Neuronal stem cell (in vitro differentiated cells): ENCODE measurements at regions not wholly inside any gene's neighbourhood (a gene's known extent, or its start where the extent isn't known, plus 50 kb on each side); places are given as distances from the start of the nearest gene placed in this dataset.

Experiments
- DNase-seq: peaks from one replicate; pipeline ENCODE4 v3.0.0-alpha.2; 2013; ENCODE audit warnings: low spot score
- H2AFZ ChIP-seq: one replicate; pipeline ENCODE4 v1.6.1; 2013; ENCODE audit warnings: mild to moderate bottlenecking, low read length, inconsistent platforms
- H2AK5ac ChIP-seq: 2 replicates; pipeline ENCODE4 v1.6.1; 2013; ENCODE audit warnings: low read depth, mild to moderate bottlenecking, inconsistent platforms, low read length, moderate library complexity, mixed read lengths
- H2BK120ac ChIP-seq: 2 replicates; pipeline ENCODE4 v1.6.1; 2013; ENCODE audit warnings: low read depth, mild to moderate bottlenecking, inconsistent platforms, low read length, moderate library complexity, mixed read lengths
- H2BK12ac ChIP-seq: one replicate; pipeline ENCODE4 v1.6.1; 2013; ENCODE audit warnings: low read length, inconsistent platforms
- H2BK15ac ChIP-seq: 2 replicates; pipeline ENCODE4 v1.6.1; 2013; ENCODE audit warnings: mild to moderate bottlenecking, low read length, inconsistent platforms, mixed read lengths
- H2BK5ac ChIP-seq: one replicate; pipeline ENCODE4 v1.6.1; 2013; ENCODE audit warnings: inconsistent platforms, mild to moderate bottlenecking, low read length, moderate library complexity
- H3K14ac ChIP-seq: one replicate; pipeline ENCODE4 v1.6.1; 2013; ENCODE audit warnings: low read length, inconsistent platforms
- H3K18ac ChIP-seq: 2 replicates; pipeline ENCODE4 v1.6.1; 2013; ENCODE audit warnings: low read length, inconsistent platforms
- H3K23ac ChIP-seq: 2 replicates; pipeline ENCODE4 v1.6.1; 2013; ENCODE audit warnings: low read depth, mild to moderate bottlenecking, mixed read lengths, low read length, inconsistent platforms; ENCODE audit not compliant: poor library complexity
- H3K27ac ChIP-seq: replicated peaks from 3 replicates; pipeline ENCODE4 v1.5.1; 2013; ENCODE audit warnings: low read length, inconsistent platforms
- H3K27me3 ChIP-seq, 3 experiments: 2 replicates each; pipeline ENCODE4 v1.6.1; 2013; ENCODE audit warnings: low read length in 3 of 3, mild to moderate bottlenecking in 2 of 3, inconsistent platforms in 1 of 3, low read depth in 1 of 3, mixed read lengths in 1 of 3, moderate library complexity in 1 of 3; ENCODE audit not compliant: control insufficient read depth in 3 of 3, insufficient read depth in 3 of 3
- H3K36me3 ChIP-seq, 2 donors: replicated peaks in 1 of 2; 2 replicates each; pipeline ENCODE4 v1.6.1; 2013; ENCODE audit warnings: low read length in 2 of 2; ENCODE audit not compliant: control insufficient read depth in 2 of 2, insufficient read depth in 2 of 2
- H3K4ac ChIP-seq: 2 replicates; pipeline ENCODE4 v1.6.1; 2013; ENCODE audit warnings: inconsistent platforms, mild to moderate bottlenecking, low read length, moderate library complexity
- H3K4me1 ChIP-seq, 2 donors: 1 replicate in 1 of 2; 2 replicates in 1 of 2; pipeline ENCODE4 v1.6.1; 2013; ENCODE audit warnings: low read length in 2 of 2, low read depth in 1 of 2; ENCODE audit not compliant: control insufficient read depth in 2 of 2, insufficient read depth in 1 of 2
- H3K4me2 ChIP-seq: one replicate; pipeline ENCODE4 v1.6.1; 2013; ENCODE audit warnings: mild to moderate bottlenecking, low read length, inconsistent platforms; ENCODE audit not compliant: insufficient read depth, poor library complexity, severe bottlenecking
- H3K4me3 ChIP-seq, 2 donors: 2 replicates each; pipeline ENCODE4 v1.5.1; 2013; ENCODE audit warnings: low read length in 2 of 2, mild to moderate bottlenecking in 2 of 2, inconsistent platforms in 1 of 2, moderate library complexity in 1 of 2
- H3K79me1 ChIP-seq: one replicate; pipeline ENCODE4 v1.6.1; 2013; ENCODE audit warnings: low read depth, mild to moderate bottlenecking, inconsistent platforms, low read length, moderate library complexity
- H3K9ac ChIP-seq: one replicate; pipeline ENCODE4 v1.6.1; 2013; ENCODE audit warnings: mild to moderate bottlenecking, low read depth, low read length, inconsistent platforms; ENCODE audit not compliant: poor library complexity
- H3K9me3 ChIP-seq, 2 donors: replicated peaks in 1 of 2; 2 replicates each; pipeline versions ENCODE3 to v1.6.1; 2013; ENCODE audit warnings: low read length in 2 of 2, mild to moderate bottlenecking in 2 of 2, inconsistent platforms in 1 of 2, low read depth in 1 of 2, mixed read lengths in 1 of 2, moderate library complexity in 1 of 2; ENCODE audit not compliant: control insufficient read depth in 2 of 2, insufficient read depth in 1 of 2
- H4K8ac ChIP-seq: one replicate; pipeline ENCODE4 v1.6.1; 2013; ENCODE audit warnings: low read depth, mild to moderate bottlenecking, inconsistent platforms, low read length, moderate library complexity
- H4K91ac ChIP-seq: one replicate; pipeline ENCODE4 v1.6.1; 2013; ENCODE audit warnings: low read length, low read depth, mild to moderate bottlenecking, inconsistent platforms; ENCODE audit not compliant: poor library complexity
- WGBS, 2 donors: extraction: QIAGEN DNeasy Blood & Tissue Kit; methylation state at CpG; one replicate each; pipeline ENCODE4 v1.1.7; 2013; ENCODE audit warnings: missing lambda C conversion rate in 2 of 2, mixed read lengths in 1 of 2; ENCODE audit not compliant: insufficient read length in 2 of 2, insufficient replicate concordance in 1 of 2; ENCODE audit errors: extremely low coverage in 2 of 2; 5-methylcytosine and 5-hydroxymethylcytosine counted together

DNA sequence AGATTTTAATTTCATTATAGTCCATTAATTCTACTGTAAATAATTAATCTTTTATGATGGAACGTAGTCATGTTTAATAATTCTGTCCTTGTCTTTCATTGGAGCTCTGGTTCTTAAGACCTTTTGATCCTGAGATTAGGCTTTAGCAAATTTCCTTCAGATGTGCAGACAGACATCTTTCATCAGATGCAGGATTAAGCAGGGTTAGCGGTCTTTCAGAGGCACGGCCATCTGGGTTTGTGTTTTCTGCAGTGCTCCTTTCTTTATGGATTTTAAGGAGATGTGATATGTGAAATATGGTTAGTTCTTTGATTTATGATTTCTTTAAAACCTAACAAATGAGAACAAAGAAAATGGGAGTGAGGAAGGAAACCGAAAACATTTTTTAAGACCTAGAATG is 643.9 kb upstream of the SGCG start:
- Histone ChIP-seq H3K9ac (no peak overlapping the region), H2BK5ac (no peak overlapping the region), H2AFZ (no peak overlapping the region), H3K9me3 (no peaks in the 10 kb centered on the region), H3K4me2 (no peak overlapping the region), H3K27me3 (no peaks in the 10 kb centered on the region), H2BK15ac (no peak overlapping the region), H4K8ac (no peak overlapping the region), H3K4me1 (no peaks in the 10 kb centered on the region), H3K23ac (no peak overlapping the region), H2AK5ac (no peak overlapping the region), H3K4ac (no peak overlapping the region), H3K27ac (no peak overlapping the region), H3K18ac (no peak overlapping the region), H3K4me3 (no peak overlapping the region), H3K36me3 (no peaks in the 10 kb centered on the region), H3K14ac (no peak overlapping the region), H2BK12ac (no peak overlapping the region), H3K79me1 (no peaks in the 10 kb centered on the region), H2BK120ac (no peak overlapping the region), H4K91ac (no peak overlapping the region)
- DNase-seq, result no peak
- no CpG with 5 or more reads among the region's 4 CpGs for WGBS, 2 donors

DNA sequence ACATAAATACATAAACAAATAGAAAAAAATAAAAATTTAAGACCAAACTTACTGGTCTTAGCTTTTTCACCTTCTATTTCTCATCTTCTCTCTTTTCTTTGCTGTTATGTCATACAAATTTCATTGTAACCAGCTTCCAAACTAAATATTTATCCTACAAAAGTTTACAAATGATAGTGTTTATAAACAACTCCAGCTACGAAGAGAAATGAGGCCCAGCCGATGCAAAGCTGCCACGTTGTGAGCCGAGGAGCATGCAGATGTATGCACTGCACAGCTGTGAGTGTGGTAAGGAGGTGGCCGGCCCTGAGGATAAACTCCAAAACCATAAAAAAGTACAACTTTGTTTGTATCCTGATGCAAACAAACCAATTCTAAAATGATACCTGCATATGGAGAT is 642.4 kb upstream of the SGCG start:
- no peak overlapping the region for H3K27ac ChIP-seq
- H3K18ac ChIP-seq, result no peak overlapping the region
- no peak overlapping the region for H2BK120ac ChIP-seq
- H3K9ac ChIP-seq, result no peak overlapping the region
- no peak overlapping the region for H2BK5ac ChIP-seq
- H3K4me1 ChIP-seq, result no peaks in the 10 kb centered on the region
- no peak overlapping the region for H2AFZ ChIP-seq
- WGBS, 2 donors, result no CpG with 5 or more reads among the region's 5 CpGs
- no peak overlapping the region for H2BK12ac ChIP-seq
- H3K79me1 ChIP-seq, result no peaks in the 10 kb centered on the region
- H3K27me3 ChIP-seq, result no peaks in the 10 kb centered on the region
- no peak overlapping the region for H3K4me3 ChIP-seq
- no peak overlapping the region for H4K91ac ChIP-seq
- H3K23ac ChIP-seq, result no peak overlapping the region
- no peak overlapping the region for H3K4ac ChIP-seq
- H2AK5ac ChIP-seq, result no peak overlapping the region
- no peak overlapping the region for H3K4me2 ChIP-seq
- no peak overlapping the region for H3K14ac ChIP-seq
- H4K8ac ChIP-seq, result no peak overlapping the region
- no peaks in the 10 kb centered on the region for H3K9me3 ChIP-seq
- H3K36me3 ChIP-seq, result no peaks in the 10 kb centered on the region
- no peak for DNase-seq
- no peak overlapping the region for H2BK15ac ChIP-seq

DNA sequence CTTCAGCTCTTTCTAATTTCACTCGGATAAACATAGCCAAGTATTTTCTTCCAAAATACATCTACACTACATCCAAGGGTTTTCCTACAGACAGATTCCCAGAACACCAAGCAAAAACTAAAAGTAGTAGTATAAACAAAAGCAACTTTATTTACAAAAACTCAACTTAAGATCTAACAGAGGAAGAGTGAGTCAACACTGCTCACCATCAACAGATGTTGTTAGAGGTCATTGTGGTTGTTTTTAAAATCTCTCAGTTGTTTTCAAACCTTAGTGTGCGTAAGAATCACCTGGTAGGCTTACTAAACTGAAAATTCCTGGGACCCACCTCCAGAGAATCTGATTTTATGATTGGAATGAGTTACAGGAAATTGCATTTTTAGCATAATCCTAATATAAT is 631.7 kb upstream of the SGCG start:
- H3K9me3 ChIP-seq, result peaks cover 0 to 3% of the 10 kb centered on the region in 2 donors
- DNase-seq, result no peak

DNA sequence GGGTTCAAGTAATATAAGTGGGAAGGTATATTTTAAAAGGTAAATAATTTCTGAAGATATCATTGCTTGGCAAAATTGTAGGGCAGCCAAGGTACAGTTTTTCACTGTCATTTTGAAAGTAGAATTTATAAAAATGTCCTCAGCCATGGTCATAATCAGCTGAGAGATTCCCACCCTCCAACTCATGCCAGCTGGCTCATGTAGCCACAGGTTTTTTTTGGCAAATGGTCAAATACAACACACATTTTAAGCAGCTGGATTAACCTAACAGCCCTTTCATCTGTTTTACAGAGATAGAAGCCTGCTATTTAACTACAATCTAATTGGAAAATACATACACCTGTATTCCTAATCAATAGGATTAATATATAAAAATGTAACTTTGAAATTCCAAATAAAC is 619.2 kb upstream of the SGCG start:
- DNase-seq, result no peak
- Histone ChIP-seq H3K18ac (no peak overlapping the region), H2AFZ (no peak overlapping the region), H3K4me3 (no peak overlapping the region), H3K27ac (no peak overlapping the region), H2BK15ac (no peak overlapping the region), H2AK5ac (no peak overlapping the region), H3K23ac (no peak overlapping the region), H3K9ac (no peak overlapping the region), H2BK5ac (no peak overlapping the region), H3K27me3 (no peaks in the 10 kb centered on the region), H4K91ac (no peak overlapping the region), H4K8ac (no peak overlapping the region), H3K4me2 (no peak overlapping the region), H3K79me1 (no peaks in the 10 kb centered on the region), H2BK120ac (no peak overlapping the region), H2BK12ac (no peak overlapping the region), H3K4ac (no peak overlapping the region), H3K9me3 (no peaks in the 10 kb centered on the region), H3K4me1 (no peaks in the 10 kb centered on the region), H3K14ac (no peak overlapping the region), H3K36me3 (no peaks in the 10 kb centered on the region)

More for the DNA sequence above, 631.7 kb upstream of the SGCG start:
- H3K4ac ChIP-seq, result no peak overlapping the region
- H3K18ac ChIP-seq, result no peak overlapping the region
- no peaks in the 10 kb centered on the region for H3K79me1 ChIP-seq
- H2BK5ac ChIP-seq, result no peak overlapping the region
- H3K14ac ChIP-seq, result no peak overlapping the region
- H2BK15ac ChIP-seq, result no peak overlapping the region
- no peaks in the 10 kb centered on the region for H3K4me1 ChIP-seq
- no CpG with 5 or more reads among the region's 2 CpGs for WGBS, 2 donors
- no peak overlapping the region for H4K91ac ChIP-seq
- no peak overlapping the region for H2BK120ac ChIP-seq
- no peak overlapping the region for H3K4me3 ChIP-seq
- no peak overlapping the region for H3K27ac ChIP-seq
- no peaks in the 10 kb centered on the region for H3K36me3 ChIP-seq
- H3K27me3 ChIP-seq, result no peaks in the 10 kb centered on the region
- no peak overlapping the region for H3K23ac ChIP-seq
- H2AFZ ChIP-seq, result no peak overlapping the region
- no peak overlapping the region for H2AK5ac ChIP-seq
- no peak overlapping the region for H3K9ac ChIP-seq
- H4K8ac ChIP-seq, result no peak overlapping the region
- H3K4me2 ChIP-seq, result no peak overlapping the region
- H2BK12ac ChIP-seq, result no peak overlapping the region
